ENCODE measurements at regions not wholly inside any gene's neighbourhood (a gene's known extent, or its start where the extent isn't known, plus 50 kb on each side); places are given as distances from the start of the nearest gene placed in this dataset.
"Not testable (repeated sequence)": the region's sequence is repeated elsewhere in the genome, so short reads cannot be mapped to it uniquely, and the experiment has no call there.

GRCh38 chr3:31102196-31102879 is 207.9 kb upstream of the GADL1 start:
- DNase-seq = no peak

GRCh38 chr3:31103181-31103580 is 208.7 kb upstream of the GADL1 start:
- no peak for DNase-seq

GRCh38 chr3:31103623-31104180 is 209.2 kb upstream of the GADL1 start:
- no peak for DNase-seq

GRCh38 chr3:31105011-31105410 is 210.6 kb upstream of the GADL1 start:
- DNase-seq = no peak

- DNase-seq = no peak
Measured at GRCh38 chr3:31105438-31106077, 211.1 kb upstream of the GADL1 start.

- no peak for DNase-seq
Measured at GRCh38 chr3:31106204-31106603, 211.7 kb upstream of the GADL1 start.

GRCh38 chr3:31106912-31107311 is 212.5 kb upstream of the GADL1 start:
- DNase-seq = no peak

- no peak for DNase-seq
Measured at GRCh38 chr3:31114929-31115283, 220.4 kb upstream of the GADL1 start.

- not testable (repeated sequence) for DNase-seq
Measured at GRCh38 chr3:31115531-31115930, 221.1 kb upstream of the GADL1 start.

GRCh38 chr3:31116651-31117050 is 222.2 kb upstream of the GADL1 start:
- no peak for DNase-seq

GRCh38 chr3:31117854-31118253 is 223.4 kb upstream of the GADL1 start:
- DNase-seq = no peak

- no peak for DNase-seq
Measured at GRCh38 chr3:31124373-31124772, 229.9 kb upstream of the GADL1 start.

- no peak for DNase-seq
Measured at GRCh38 chr3:31125413-31126020, 231.1 kb upstream of the GADL1 start.

GRCh38 chr3:31129241-31129640 is 234.8 kb upstream of the GADL1 start:
- no peak for DNase-seq

GRCh38 chr3:31132132-31132769 is 237.8 kb upstream of the GADL1 start:
- no peak for DNase-seq

GRCh38 chr3:31133541-31133940 is 239.1 kb upstream of the GADL1 start:
- DNase-seq = no peak

- no peak for DNase-seq
Measured at GRCh38 chr3:31135546-31135945, 241.1 kb upstream of the GADL1 start.

- no peak for DNase-seq
Measured at GRCh38 chr3:31137718-31138465, 243.4 kb upstream of the GADL1 start.

GRCh38 chr3:31140470-31140869 is 246.0 kb upstream of the GADL1 start:
- no peak for DNase-seq

GRCh38 chr3:31142139-31142538 is 247.7 kb upstream of the GADL1 start:
- no peak for DNase-seq

GRCh38 chr3:31142543-31142942 is 248.1 kb upstream of the GADL1 start:
- no peak for DNase-seq

GRCh38 chr3:31145062-31145461 is 250.6 kb upstream of the GADL1 start:
- DNase-seq = no peak

- DNase-seq = no peak
Measured at GRCh38 chr3:31147550-31147949, 253.1 kb upstream of the GADL1 start.

Data from NCI-H510A (cell line).